ENCODE measurements at regions not wholly inside any gene's neighbourhood (a gene's known extent, or its start where the extent isn't known, plus 50 kb on each side); places are given as distances from the start of the nearest gene placed in this dataset.

- TF ChIP-seq KDM5B (CRISPR knock-in tag; IDR thresholded peaks at IDR 0.05; ENCODE audit: borderline replicate concordance) (no peak), CEBPG (CRISPR knock-in tag; IDR thresholded peaks at IDR 0.05) (no peak), ZSCAN29 (CRISPR knock-in tag; conservative IDR thresholded peaks at IDR 0.05) (no peak), ZNF3 (CRISPR knock-in tag; IDR thresholded peaks at IDR 0.05) (no peak), RFX3 (CRISPR knock-in tag; IDR thresholded peaks at IDR 0.05) (no peak), RBAK (CRISPR knock-in tag; IDR thresholded peaks at IDR 0.05) (no peak)
- H2AFZ ChIP-seq (ENCODE audit: low read length) = no peak overlapping the region
- no peaks in the 10 kb centered on the region for H3K4me1 ChIP-seq (ENCODE audit: insufficient read depth, low read length)
- no TSS peak for BruUV-seq (replicated peaks)
- DNase-seq (ENCODE audit: low spot score) (no peak), FAIRE-seq (no peak), ATAC-seq (no peak)
- ChIA-PET POLR2A (no interaction called here), CTCF (ENCODE audit: low intra/inter-chr PET ratio, low total read pairs) (no interaction called here)
- H3K27me3 ChIP-seq (ENCODE audit: control insufficient read depth in 1 of 2, insufficient read depth in 2 of 2, low read length in 2 of 2) = no peaks in the 10 kb centered on the region
- H3K36me3 ChIP-seq (replicated peaks in 1 of 2; ENCODE audit: control insufficient read depth in 1 of 2, insufficient read depth in 2 of 2, low read length in 2 of 2) = no peaks in the 10 kb centered on the region
- no peak overlapping the region for H3K4me2 ChIP-seq (ENCODE audit: low read depth, low read length)
- no peaks in the 10 kb centered on the region for H4K20me1 ChIP-seq (ENCODE audit: insufficient read depth, low read length)
- 0% methylated on average over 1 of the region's 1 CpG for WGBS (ENCODE audit: low lambda C conversion rate)
- H3K27ac ChIP-seq (ENCODE audit: extremely low read length, insufficient read depth, low read length) = no peak overlapping the region
- in situ Hi-C loops (cut with HindIII; ENCODE audit: extremely low pct_ligation_motif_present, low pct_unique_long_range_greater_than_20kb) = no loop called here
- no peaks in the 10 kb centered on the region for H3K79me2 ChIP-seq (ENCODE audit: insufficient read depth, low read length)
- no peak overlapping the region for H3K4me3 ChIP-seq (replicated peaks in 1 of 3; ENCODE audit: insufficient read depth in 1 of 3, low read depth in 2 of 3, low read length in 3 of 3)
- intact Hi-C loops (cut with micrococcal nuclease; ENCODE audit: unreplicated experiment) = no loop called here
- no peak overlapping the region for H3K9ac ChIP-seq (ENCODE audit: insufficient read depth, low read depth, low read length)
- no peaks in the 10 kb centered on the region for H3K9me3 ChIP-seq (ENCODE audit: low read length)
These were observed 111.0 kb upstream of the SLIT3 start for GRCh38 chr5:169411786-169412430.

GRCh38 chr5:169410996-169411783 lies 110.3 kb upstream of the SLIT3 start:
- no peaks in the 10 kb centered on the region for H3K27me3 ChIP-seq (ENCODE audit: control insufficient read depth in 1 of 2, insufficient read depth in 2 of 2, low read length in 2 of 2)
- intact Hi-C loops (cut with micrococcal nuclease; ENCODE audit: unreplicated experiment) (no loop called here), in situ Hi-C loops (cut with HindIII; ENCODE audit: extremely low pct_ligation_motif_present, low pct_unique_long_range_greater_than_20kb) (no loop called here)
- FAIRE-seq (no peak), ATAC-seq (no peak), DNase-seq (ENCODE audit: low spot score) (no peak)
- H3K27ac ChIP-seq (ENCODE audit: extremely low read length, insufficient read depth, low read length) = no peak overlapping the region
- no peaks in the 10 kb centered on the region for H3K9me3 ChIP-seq (ENCODE audit: low read length)
- no peaks in the 10 kb centered on the region for H3K36me3 ChIP-seq (replicated peaks in 1 of 2; ENCODE audit: control insufficient read depth in 1 of 2, insufficient read depth in 2 of 2, low read length in 2 of 2)
- BruUV-seq (replicated peaks) = no TSS peak
- H3K9ac ChIP-seq (ENCODE audit: insufficient read depth, low read depth, low read length) = no peak overlapping the region
- 4% methylated on average over 6 of the region's 6 CpGs for WGBS (ENCODE audit: low lambda C conversion rate)
- POLR2A ChIA-PET = no interaction called here
- H3K4me3 ChIP-seq (replicated peaks in 1 of 3; ENCODE audit: insufficient read depth in 1 of 3, low read depth in 2 of 3, low read length in 3 of 3) = no peak overlapping the region
- CTCF ChIA-PET (ENCODE audit: low intra/inter-chr PET ratio, low total read pairs) = no interaction called here
- H3K4me2 ChIP-seq (ENCODE audit: low read depth, low read length) = no peak overlapping the region
- H2AFZ ChIP-seq (ENCODE audit: low read length) = no peak overlapping the region
- no peaks in the 10 kb centered on the region for H4K20me1 ChIP-seq (ENCODE audit: insufficient read depth, low read length)
- no peaks in the 10 kb centered on the region for H3K4me1 ChIP-seq (ENCODE audit: insufficient read depth, low read length)
- H3K79me2 ChIP-seq (ENCODE audit: insufficient read depth, low read length) = no peaks in the 10 kb centered on the region
- TF ChIP-seq HNRNPH1 (optimal IDR thresholded peaks at IDR 0.05; ENCODE audit: low read depth, low read length) (no peak), MBD4 (IDR thresholded peaks at IDR 0.05; ENCODE audit: borderline replicate concordance, low read length) (no peak), AHDC1 (CRISPR knock-in tag; IDR thresholded peaks at IDR 0.05; ENCODE audit: borderline replicate concordance) (no peak), TCF7L2 (IDR thresholded peaks at IDR 0.05; ENCODE audit: low read depth, low read length) (no peak), KDM2A (CRISPR knock-in tag; IDR thresholded peaks at IDR 0.05; ENCODE audit: borderline replicate concordance, low read depth) (no peak)
- TF ChIP-seq, protein P1, sequence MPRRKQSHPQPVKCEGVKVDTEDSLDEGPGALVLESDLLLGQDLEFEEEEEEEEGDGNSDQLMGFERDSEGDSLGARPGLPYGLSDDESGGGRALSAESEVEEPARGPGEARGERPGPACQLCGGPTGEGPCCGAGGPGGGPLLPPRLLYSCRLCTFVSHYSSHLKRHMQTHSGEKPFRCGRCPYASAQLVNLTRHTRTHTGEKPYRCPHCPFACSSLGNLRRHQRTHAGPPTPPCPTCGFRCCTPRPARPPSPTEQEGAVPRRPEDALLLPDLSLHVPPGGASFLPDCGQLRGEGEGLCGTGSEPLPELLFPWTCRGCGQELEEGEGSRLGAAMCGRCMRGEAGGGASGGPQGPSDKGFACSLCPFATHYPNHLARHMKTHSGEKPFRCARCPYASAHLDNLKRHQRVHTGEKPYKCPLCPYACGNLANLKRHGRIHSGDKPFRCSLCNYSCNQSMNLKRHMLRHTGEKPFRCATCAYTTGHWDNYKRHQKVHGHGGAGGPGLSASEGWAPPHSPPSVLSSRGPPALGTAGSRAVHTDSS (CRISPR knock-in tag; conservative IDR thresholded peaks at IDR 0.05) = no peak

All from HepG2 (cell line).